Gastrocnemius medialis (tissue), 4 donors: ENCODE measurements at regions not wholly inside any gene's neighbourhood (a gene's known extent, or its start where the extent isn't known, plus 50 kb on each side); places are given as distances from the start of the nearest gene placed in this dataset.

Experiments
- CTCF ChIP-seq, 5 experiments: fragments of 450-650 bp in 3 of 5; fragments of 200-600 bp in 2 of 5; sonication (generic) in 2 of 5; IDR thresholded peaks in 4 of 5; conservative IDR thresholded peaks in 1 of 5; 1 replicate in 4 of 5; 2 replicates in 1 of 5; pipeline ENCODE4 v1.5.1; 2016 to 2019; ENCODE audit warnings: antibody characterized with exemption in 5 of 5, mild to moderate bottlenecking in 3 of 5, moderate library complexity in 3 of 5
- POLR2A ChIP-seq, 2 donors: fragments of 450-650 bp; IDR thresholded peaks; one replicate each; pipeline ENCODE4 v1.6.1; 2017; ENCODE audit warnings: antibody characterized with exemption in 2 of 2, mild to moderate bottlenecking in 2 of 2, moderate library complexity in 2 of 2

DNA sequence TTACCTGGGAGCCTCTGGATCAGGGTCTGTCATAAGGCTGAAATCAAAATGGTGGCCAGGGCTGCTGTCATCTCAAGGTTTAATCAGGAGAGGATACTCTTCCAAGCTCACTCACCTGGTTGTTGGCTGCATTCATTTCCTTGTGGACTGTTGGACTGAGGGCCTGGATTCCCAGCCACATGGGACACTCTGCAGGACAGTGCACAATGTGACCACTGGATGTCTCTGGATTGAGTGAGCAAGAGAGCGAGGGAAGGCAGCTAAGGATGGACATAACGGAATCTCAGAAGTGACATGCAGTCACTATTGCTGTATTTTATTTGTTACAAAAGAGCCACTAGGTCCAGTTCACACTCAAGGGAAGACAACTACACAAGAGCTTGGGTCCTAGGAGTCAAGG is 229.1 kb downstream of the S1PR1 start:
- no peak for TF ChIP-seq CTCF (IDR thresholded peaks at IDR 0.05 in 4 of 5, conservative IDR thresholded peaks at IDR 0.05 in 1 of 5)
- TF ChIP-seq POLR2A (IDR thresholded peaks at IDR 0.05) = no peak
